Natural killer cell treated with Interleukin-12 subunit alpha and Interleukin-12 subunit beta and Interleukin-15 and Interleukin-18, amount 100 ng/mL, for 72 hours (primary cell): ENCODE measurements at regions not wholly inside any gene's neighbourhood (a gene's known extent, or its start where the extent isn't known, plus 50 kb on each side); places are given as distances from the start of the nearest gene placed in this dataset.
A peak's percentile ranks its signal among the peaks of the same experiment; 100 is the strongest.
"Not testable (repeated sequence)": the region's sequence is repeated elsewhere in the genome, so short reads cannot be mapped to it uniquely, and the experiment has no call there.

ENCODE experiments used
- ATAC-seq, 2 donors: fragments of 150-1000 bp; cut with Tn5 transposase in 1 of 2; sonication (Bioruptor Pico), chemical (Tn5 transposase) in 1 of 2; 2 replicates each; pipeline ENCODE4 v1.10.0; 2021
- DNase-seq: peaks from one replicate; pipeline ENCODE4 v3.0.0; 2022; ENCODE audit warnings: low spot score
- H3K27ac Mint-ChIP-seq, 2 donors: 1 replicate in 1 of 2; 2 replicates in 1 of 2; pipeline ENCODE4 v1.8.0; 2022; ENCODE audit warnings: mixed read lengths in 2 of 2, mild to moderate bottlenecking in 1 of 2, moderate library complexity in 1 of 2
- H3K27me3 Mint-ChIP-seq, 2 donors: 1 replicate in 1 of 2; 2 replicates in 1 of 2; pipeline ENCODE4 v1.8.0; 2022; ENCODE audit warnings: mixed read lengths in 2 of 2
- H3K36me3 Mint-ChIP-seq: one replicate; pipeline ENCODE4 v1.8.0; 2022; ENCODE audit warnings: mixed read lengths
- H3K4me1 Mint-ChIP-seq, 2 donors: 1 replicate in 1 of 2; 2 replicates in 1 of 2; pipeline ENCODE4 v1.8.0; 2022; ENCODE audit warnings: low read depth in 2 of 2, mixed read lengths in 2 of 2, mild to moderate bottlenecking in 1 of 2
- H3K4me3 Mint-ChIP-seq: one replicate; pipeline ENCODE4 v1.8.0; 2022; ENCODE audit warnings: mixed read lengths
- H3K9me3 Mint-ChIP-seq: 2 replicates; pipeline ENCODE4 v1.8.0; 2022; ENCODE audit warnings: mixed read lengths

DNA sequence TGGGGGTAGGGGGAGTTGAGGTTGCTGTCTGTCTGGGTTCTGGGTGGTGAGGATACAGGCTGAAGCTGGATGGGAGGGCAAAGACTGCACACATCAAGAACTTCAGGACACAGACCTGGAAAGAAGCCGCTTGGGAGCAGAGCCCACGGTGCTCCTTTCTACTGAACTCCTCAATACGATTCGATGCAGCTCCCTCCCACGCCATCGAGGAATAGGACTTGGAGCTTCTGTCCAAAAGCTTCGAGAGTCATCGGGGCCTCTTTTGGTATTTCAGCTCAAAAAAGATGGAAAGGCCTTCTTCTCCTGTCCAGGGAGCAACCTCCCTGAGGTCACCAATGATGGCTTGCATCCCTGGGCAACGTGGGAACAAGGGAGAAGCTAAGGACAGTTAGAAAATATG lies 407.1 kb upstream of the MGMT start:
- Mint-ChIP-seq H3K36me3 (no peaks in the 10 kb centered on the region), H3K4me1 (peaks cover 14 to 17% of the 10 kb centered on the region in 2 donors), H3K9me3 (no peaks in the 10 kb centered on the region), H3K27ac (no peak overlapping the region), H3K4me3 (no peak overlapping the region), H3K27me3 (peaks cover 27 to 33% of the 10 kb centered on the region in 2 donors)
- DNase-seq (no peak), ATAC-seq (no peak)

DNA sequence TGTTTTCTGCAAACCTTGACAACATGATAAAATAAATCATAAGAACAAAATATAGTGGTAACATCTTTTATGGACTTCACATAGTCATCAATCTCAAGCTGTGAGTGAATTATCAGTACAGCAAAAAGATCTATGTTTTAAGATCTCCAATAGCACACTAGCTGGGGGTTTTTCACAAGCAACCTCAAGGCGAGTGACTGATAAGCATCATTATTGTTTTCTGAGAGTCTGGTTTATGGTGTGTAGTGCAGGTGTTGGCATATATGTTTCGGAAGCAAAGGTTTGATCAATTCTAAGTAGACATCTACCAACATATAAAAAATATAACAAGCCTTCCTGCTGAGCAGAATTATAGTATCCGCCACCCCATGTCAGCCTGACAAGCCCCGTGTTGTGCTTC lies 403.8 kb upstream of the MGMT start:
- no peak for DNase-seq
- H3K27ac Mint-ChIP-seq = no peak overlapping the region
- ATAC-seq = no peak
- H3K4me3 Mint-ChIP-seq = no peak overlapping the region
- H3K9me3 Mint-ChIP-seq = no peaks in the 10 kb centered on the region
- H3K27me3 Mint-ChIP-seq = peaks cover 27 to 41% of the 10 kb centered on the region in 2 donors
- peaks cover 0 to 3% of the 10 kb centered on the region in 2 donors for H3K4me1 Mint-ChIP-seq
- H3K36me3 Mint-ChIP-seq = no peaks in the 10 kb centered on the region

DNA sequence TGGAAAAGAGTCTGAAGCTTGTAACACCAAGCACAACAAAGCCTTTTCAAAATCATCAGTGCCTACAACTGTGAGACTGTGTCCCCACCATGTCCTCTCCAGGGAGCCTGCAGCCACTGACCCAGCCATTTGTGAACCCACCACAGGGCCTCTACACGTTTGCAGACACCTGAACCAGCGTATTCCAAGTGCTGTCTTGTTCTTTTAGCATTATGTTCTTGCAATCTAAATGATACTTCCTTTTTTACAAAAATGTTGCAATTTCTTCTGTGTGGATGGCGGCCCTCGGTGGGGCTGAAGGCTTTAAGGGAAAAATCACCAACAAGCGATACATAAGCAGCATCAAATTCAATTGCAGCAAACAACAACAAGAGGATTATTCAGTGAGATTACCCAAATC lies 403.2 kb upstream of the MGMT start:
- ATAC-seq (no peak), DNase-seq (no peak)
- Mint-ChIP-seq H3K9me3 (no peaks in the 10 kb centered on the region), H3K4me1 (peaks cover 0 to 3% of the 10 kb centered on the region in 2 donors), H3K36me3 (no peaks in the 10 kb centered on the region), H3K27me3 (peaks cover 27 to 40% of the 10 kb centered on the region in 2 donors), H3K27ac (no peak overlapping the region), H3K4me3 (no peak overlapping the region)

DNA sequence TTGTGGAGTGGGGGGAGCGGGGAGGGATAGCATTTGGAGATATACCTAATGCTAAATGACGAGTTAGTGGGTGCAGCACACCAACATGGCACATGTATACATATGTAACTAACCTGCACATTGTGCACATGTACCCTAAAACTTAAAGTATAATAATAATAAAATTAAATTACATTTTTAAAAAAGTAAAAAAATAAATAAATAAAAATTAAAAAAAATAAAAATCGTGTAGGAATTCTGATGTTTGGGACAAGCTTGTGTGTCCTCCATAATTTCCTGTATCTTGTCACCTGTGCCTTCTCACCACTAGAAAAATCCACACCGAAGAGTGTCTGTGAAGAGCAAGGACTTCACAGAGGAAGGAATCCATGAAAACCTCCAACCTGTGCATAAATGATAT lies 400.5 kb upstream of the MGMT start:
- H3K4me1 Mint-ChIP-seq, H3K27ac Mint-ChIP-seq, H3K4me3 Mint-ChIP-seq, DNase-seq, H3K36me3 Mint-ChIP-seq, H3K9me3 Mint-ChIP-seq, ATAC-seq: not testable (repeated sequence)
- H3K27me3 Mint-ChIP-seq = peaks cover 20 to 31% of the 10 kb centered on the region in 2 donors

DNA sequence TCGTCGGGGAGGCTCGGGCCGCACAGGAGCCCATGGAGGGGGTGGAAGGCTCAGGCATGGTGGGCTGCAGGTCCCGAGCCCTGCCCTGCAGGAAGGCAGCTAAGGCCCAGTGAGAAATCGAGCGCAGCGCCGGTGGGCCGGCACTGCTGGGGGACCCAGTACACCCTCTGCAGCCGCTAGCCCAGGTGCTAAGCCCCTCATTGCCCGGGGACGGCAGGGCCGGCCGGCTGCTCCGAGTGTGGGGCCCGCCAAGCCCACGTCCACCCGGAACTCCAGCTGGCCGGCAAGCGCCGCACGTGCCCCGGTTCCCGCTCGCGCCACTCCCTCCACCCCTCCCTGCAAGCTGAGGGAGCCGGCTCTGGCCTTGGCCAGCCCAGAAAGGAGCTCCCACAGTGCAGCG lies 395.6 kb upstream of the MGMT start:
- H3K9me3 Mint-ChIP-seq, H3K36me3 Mint-ChIP-seq, H3K4me3 Mint-ChIP-seq, H3K27ac Mint-ChIP-seq, ATAC-seq, H3K27me3 Mint-ChIP-seq, DNase-seq, H3K4me1 Mint-ChIP-seq: not testable (repeated sequence)

DNA sequence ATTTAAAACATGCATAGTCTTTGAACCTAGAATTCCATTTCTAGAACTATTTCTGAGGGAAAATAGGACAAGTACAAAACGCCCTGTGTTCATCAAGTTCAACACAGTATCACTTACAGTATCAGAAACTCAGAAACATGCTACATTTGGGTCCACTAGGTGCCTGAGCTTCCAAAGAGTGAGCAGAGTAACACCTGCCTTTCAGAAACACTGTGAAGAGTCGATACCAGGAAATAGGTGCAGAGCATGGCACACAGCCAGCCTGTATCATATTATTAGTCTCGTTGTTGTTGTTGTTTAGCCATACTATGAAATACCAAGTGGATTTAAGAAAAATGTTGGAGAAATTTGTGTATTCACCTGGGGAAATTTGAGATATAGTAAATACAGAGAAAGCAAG lies 392.1 kb upstream of the MGMT start:
- Mint-ChIP-seq H3K27me3 (peaks cover 0 to under 1% of the 10 kb centered on the region in 2 donors), H3K36me3 (no peaks in the 10 kb centered on the region), H3K9me3 (no peaks in the 10 kb centered on the region), H3K4me3 (no peak overlapping the region), H3K27ac (no peak overlapping the region), H3K4me1 (no peaks in the 10 kb centered on the region)
- ATAC-seq (no peak), DNase-seq (no peak)

DNA sequence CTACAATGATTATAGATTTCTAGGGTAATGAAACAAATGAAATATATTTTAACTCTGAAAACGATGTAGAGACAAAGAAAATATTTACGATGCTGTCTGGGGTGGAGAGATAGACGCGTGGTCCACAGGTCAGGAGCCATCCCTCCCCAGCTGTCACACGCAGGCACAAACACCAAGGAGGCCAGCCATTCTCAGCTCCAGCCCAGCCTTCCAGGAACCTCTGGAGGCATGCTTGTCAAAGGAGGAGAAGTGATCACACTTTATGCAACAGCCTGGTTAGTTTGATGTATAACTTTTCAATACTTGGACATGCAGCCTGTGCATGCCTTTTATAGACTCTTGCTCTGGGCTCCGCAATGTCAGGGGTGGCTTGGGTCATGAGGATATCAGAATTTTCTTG lies 391.5 kb upstream of the MGMT start:
- ATAC-seq (no peak), DNase-seq (no peak)
- H3K36me3 Mint-ChIP-seq = peaks cover 1% of the 10 kb centered on the region
- H3K27me3 Mint-ChIP-seq = peaks cover 4 to 6% of the 10 kb centered on the region in 2 donors
- H3K4me1 Mint-ChIP-seq = no peaks in the 10 kb centered on the region
- no peak overlapping the region for H3K4me3 Mint-ChIP-seq
- no peaks in the 10 kb centered on the region for H3K9me3 Mint-ChIP-seq
- no peak overlapping the region for H3K27ac Mint-ChIP-seq

DNA sequence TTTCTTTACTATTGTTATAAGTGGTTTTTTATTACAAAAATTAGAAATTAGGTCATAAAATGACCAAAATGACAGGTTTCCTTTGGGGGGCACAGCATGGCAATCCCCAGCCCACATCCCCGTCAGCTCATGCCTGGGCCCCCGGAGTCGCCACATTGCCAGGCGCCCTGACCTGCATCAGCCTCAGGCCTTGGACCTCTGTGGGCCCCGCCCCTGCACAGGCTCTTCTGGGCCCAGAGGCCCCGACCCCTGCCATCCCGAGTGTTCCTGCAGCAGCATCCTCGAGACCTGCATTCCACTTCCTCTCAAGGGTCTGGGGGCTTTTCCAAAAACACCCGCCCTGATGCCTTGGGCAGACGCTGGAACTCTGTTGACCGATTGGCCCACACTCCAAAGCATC lies 391.1 kb upstream of the MGMT start:
- Mint-ChIP-seq H3K4me3 (no peak overlapping the region), H3K9me3 (no peaks in the 10 kb centered on the region), H3K27ac (no peak overlapping the region), H3K4me1 (no peaks in the 10 kb centered on the region), H3K27me3 (peaks cover 4 to 10% of the 10 kb centered on the region in 2 donors), H3K36me3 (peaks cover 5% of the 10 kb centered on the region)
- ATAC-seq (peak in 1 of 2 donors; percentile 9), DNase-seq (no peak)

DNA sequence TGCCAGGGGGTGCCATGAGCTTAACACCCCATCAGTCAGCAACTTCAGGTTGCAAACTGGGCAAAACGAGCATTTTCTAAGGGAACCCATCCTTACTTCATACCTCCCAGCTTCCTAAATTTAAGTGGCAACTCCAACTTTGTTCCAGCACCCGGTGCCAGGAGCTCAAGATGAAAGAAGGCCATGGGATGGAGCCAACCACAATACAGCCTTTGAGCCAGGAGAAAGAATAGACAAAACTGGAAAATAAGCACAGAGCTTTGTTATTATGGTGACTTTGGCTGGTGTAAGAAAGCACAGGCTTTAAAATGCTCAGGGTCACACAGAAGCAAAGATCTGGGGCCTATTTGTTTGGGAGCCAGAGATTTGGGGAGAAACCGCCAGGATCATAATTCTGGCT lies 388.7 kb upstream of the MGMT start:
- Mint-ChIP-seq H3K27ac (no peak overlapping the region), H3K36me3 (peaks cover 5% of the 10 kb centered on the region), H3K4me3 (no peak overlapping the region), H3K4me1 (no peaks in the 10 kb centered on the region), H3K27me3 (peaks cover 4 to 14% of the 10 kb centered on the region in 2 donors), H3K9me3 (no peaks in the 10 kb centered on the region)
- ATAC-seq = no peak
- no peak for DNase-seq

DNA sequence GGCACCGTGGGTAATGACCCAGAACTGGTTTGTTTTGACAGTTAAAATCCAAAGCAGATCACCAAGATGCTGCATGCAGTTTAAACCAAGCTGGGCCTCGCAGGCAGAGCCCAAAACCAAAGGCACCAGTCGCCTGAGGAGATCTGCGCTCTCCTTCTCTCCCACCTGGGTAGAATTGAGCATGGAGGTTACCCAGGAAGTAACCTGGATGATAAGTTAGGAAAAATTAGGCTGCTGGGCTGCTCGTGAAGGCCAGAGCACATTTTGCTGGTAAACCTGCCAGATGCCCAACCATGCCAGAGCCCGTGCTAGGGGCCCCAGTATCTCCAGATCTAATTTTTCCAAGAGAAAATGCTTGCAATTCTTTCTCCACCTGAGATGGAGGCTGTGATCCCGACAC lies 388.3 kb upstream of the MGMT start:
- no peaks in the 10 kb centered on the region for H3K9me3 Mint-ChIP-seq
- no peaks in the 10 kb centered on the region for H3K4me1 Mint-ChIP-seq
- DNase-seq = no peak
- peaks cover 5% of the 10 kb centered on the region for H3K36me3 Mint-ChIP-seq
- no peak overlapping the region for H3K27ac Mint-ChIP-seq
- H3K27me3 Mint-ChIP-seq = peaks cover 4 to 18% of the 10 kb centered on the region in 2 donors
- no peak overlapping the region for H3K4me3 Mint-ChIP-seq
- ATAC-seq = no peak

DNA sequence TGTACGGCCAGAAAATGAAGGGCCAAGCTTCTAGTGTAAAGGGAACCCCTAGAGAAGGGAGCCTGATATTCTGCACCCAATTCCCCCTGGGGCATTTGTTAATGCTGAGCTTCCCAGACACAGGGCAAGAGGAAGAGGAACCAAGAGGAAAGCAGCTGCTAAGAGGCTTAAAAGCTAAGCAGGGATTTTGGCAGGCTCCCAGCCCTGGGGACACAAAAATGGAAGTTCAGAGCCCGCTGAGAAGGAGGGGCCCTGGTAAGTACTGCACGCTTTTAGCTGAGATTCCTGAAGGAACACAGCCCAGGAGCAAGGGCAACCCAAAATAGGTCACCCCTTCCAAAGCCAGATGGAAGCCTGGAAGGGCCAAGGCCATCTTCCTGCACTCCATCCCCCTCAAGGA lies 387.3 kb upstream of the MGMT start:
- Mint-ChIP-seq H3K4me3 (no peak overlapping the region), H3K36me3 (peaks cover 5% of the 10 kb centered on the region), H3K9me3 (no peaks in the 10 kb centered on the region), H3K4me1 (no peaks in the 10 kb centered on the region), H3K27ac (no peak overlapping the region), H3K27me3 (peaks cover 4 to 23% of the 10 kb centered on the region in 2 donors)
- ATAC-seq (no peak), DNase-seq (no peak)

DNA sequence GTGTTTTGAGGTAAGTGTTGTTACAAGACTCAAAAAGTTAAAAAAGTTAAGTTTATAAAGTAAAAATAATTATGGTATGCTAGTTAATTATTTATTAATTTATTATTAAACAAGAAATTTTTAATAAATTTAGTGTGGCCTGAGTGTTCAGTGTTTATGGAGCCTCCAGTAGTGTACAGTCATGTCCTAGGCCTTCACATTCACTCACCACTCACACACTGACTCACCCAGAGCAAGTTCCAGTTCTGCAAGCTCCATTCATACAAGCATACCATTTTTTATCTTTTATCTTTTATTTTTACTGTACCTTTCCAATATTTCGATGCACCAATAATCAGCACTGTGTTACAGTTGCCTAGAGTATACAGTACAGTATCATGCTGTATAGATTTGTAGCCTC lies 381.2 kb upstream of the MGMT start:
- ATAC-seq (no peak), DNase-seq (no peak)
- H3K27ac Mint-ChIP-seq = no peak overlapping the region
- peaks cover under 1% of the 10 kb centered on the region for H3K36me3 Mint-ChIP-seq
- H3K4me3 Mint-ChIP-seq = no peak overlapping the region
- peaks cover 10 to 21% of the 10 kb centered on the region in 2 donors for H3K27me3 Mint-ChIP-seq
- H3K4me1 Mint-ChIP-seq = no peaks in the 10 kb centered on the region
- no peaks in the 10 kb centered on the region for H3K9me3 Mint-ChIP-seq

DNA sequence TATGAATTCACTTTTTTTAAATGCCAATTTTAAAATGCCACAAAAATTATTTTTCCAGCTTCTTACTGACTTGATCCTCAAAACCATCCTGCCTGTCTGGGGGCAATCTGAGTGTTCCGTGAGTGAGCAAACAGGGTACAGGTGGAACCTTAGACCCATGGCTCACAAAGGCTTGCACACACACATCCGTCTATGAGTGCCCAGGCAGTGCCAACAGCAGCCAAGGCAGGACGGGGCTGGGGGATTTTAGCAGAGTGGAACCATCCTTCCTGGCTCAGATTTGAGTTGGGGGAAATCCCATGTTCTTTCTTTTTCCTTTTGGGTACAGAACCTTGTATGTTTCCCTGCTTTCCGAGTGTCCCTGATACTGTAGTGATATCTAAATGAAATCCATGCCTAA lies 377.7 kb upstream of the MGMT start:
- ATAC-seq (no peak), DNase-seq (no peak)
- peaks cover 8 to 15% of the 10 kb centered on the region in 2 donors for H3K27me3 Mint-ChIP-seq
- H3K27ac Mint-ChIP-seq = no peak overlapping the region
- H3K4me3 Mint-ChIP-seq = no peak overlapping the region
- no peaks in the 10 kb centered on the region for H3K9me3 Mint-ChIP-seq
- no peaks in the 10 kb centered on the region for H3K4me1 Mint-ChIP-seq
- H3K36me3 Mint-ChIP-seq = no peaks in the 10 kb centered on the region

DNA sequence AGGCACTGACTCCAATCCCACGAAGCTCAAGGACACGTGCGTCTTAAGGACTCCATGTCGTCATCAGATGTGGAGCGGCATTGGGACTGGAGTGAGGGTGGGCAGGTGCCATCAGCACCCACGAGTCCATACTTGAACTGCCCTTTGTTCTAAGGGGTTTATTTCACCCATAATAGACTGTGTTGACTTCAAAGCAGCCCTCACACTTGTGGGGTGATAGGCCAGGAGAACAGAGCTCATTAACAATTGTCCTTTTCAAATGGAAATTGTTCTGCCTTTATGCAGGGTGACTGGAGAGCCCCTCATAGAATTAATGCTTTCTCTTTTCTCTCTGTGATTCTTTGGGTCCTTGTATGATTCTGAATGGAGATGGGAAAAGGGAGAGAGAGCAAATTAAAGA lies 376.9 kb upstream of the MGMT start:
- DNase-seq (no peak), ATAC-seq (no peak)
- Mint-ChIP-seq H3K9me3 (no peaks in the 10 kb centered on the region), H3K27me3 (peaks cover 8 to 16% of the 10 kb centered on the region in 2 donors), H3K4me1 (no peaks in the 10 kb centered on the region), H3K4me3 (no peak overlapping the region), H3K27ac (no peak overlapping the region), H3K36me3 (no peaks in the 10 kb centered on the region)

DNA sequence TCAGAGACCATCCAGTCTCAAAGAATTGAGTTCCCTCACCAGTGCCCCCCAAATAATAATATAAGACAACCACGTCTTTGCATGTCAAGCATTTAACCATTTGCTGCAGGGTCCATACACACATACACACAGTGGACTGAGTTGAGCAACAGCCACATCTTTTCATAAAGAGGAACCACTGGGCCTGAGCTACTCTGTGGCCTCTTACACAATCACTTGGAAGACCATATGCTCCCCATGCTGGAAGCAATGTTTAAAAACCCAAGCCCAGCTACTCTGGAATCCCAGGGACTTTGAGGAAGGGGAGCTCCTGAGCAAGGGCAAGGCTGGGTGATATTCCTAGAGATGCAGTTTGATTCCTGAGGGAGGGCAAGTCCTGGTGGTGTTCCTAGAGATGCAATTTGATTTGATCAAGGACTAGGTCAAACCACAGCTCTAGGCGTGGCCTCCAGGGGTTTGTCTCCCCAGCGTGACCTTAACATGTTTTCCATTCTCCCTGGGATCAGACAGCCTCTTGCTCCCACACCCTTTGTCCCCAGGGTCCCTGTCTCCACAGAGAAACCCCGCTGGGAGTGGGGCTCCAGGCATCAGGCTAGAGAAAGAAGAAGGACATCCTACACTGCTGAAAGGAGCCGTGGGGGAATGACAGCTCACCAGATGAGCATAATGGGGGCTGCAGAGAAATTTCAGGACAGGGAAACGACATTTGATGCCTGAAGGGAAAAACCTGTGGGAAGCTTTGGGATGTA lies 376.2 kb upstream of the MGMT start:
- DNase-seq = no peak
- H3K9me3 Mint-ChIP-seq = no peaks in the 10 kb centered on the region
- H3K27ac Mint-ChIP-seq = no peak overlapping the region
- peak in 1 of 2 donors; percentile 30 for ATAC-seq
- no peaks in the 10 kb centered on the region for H3K36me3 Mint-ChIP-seq
- no peak overlapping the region for H3K4me3 Mint-ChIP-seq
- H3K27me3 Mint-ChIP-seq = peaks cover 8 to 16% of the 10 kb centered on the region in 2 donors
- no peaks in the 10 kb centered on the region for H3K4me1 Mint-ChIP-seq
